Body of pancreas (tissue), 4 donors: ENCODE measurements at regions not wholly inside any gene's neighbourhood (a gene's known extent, or its start where the extent isn't known, plus 50 kb on each side); places are given as distances from the start of the nearest gene placed in this dataset.

Source experiments
- POLR2A ChIP-seq, 3 donors: fragments of 450-650 bp; IDR thresholded peaks; one replicate each; pipeline ENCODE4 v1.6.1; 2016; ENCODE audit warnings: antibody characterized with exemption in 3 of 3, mild to moderate bottlenecking in 2 of 3
- TF ChIP-seq, protein P1 (sequence below), 7 experiments: fragments of 450-650 bp in 4 of 7; fragments of 200-600 bp in 3 of 7; sonication (generic) in 3 of 7; IDR thresholded peaks; one replicate each; pipeline ENCODE4 v1.5.1; 2016 to 2019; ENCODE audit warnings: antibody characterized with exemption in 7 of 7

DNA sequence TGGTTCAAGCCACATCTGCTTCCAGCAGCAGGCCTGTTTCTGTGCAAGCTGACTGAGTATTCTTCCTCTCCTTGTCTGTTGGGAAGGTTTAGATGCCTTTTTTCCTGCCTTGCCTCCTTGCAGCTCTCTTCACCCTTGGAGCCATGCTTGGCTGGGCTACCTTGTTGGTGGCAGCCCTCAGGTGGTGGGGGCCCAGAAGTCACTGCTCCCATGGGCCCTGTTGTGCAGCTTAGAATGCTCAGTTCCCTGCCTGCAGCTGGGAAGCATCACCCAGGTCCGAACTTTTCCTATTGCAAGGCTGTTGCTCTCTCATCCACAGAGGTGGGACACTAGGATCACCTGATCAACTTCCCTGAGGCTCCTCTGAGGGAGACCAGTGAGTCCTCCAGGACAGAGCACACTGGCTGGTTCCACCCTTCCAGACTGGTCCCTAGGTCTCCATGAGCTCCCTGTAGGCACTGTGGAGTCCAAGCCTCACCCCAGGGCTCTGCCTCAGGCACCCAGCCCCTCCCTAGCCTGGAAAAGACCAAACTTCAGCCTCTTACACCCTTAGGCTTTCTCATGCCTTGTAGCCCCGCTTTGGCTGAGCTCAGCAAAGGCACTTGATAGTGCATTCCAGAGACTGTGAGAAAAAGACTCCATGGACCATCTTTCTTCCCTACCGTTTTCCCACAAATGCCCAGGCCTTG lies 219.3 kb upstream of the SH3BP4 start:
- TF ChIP-seq, protein P1, sequence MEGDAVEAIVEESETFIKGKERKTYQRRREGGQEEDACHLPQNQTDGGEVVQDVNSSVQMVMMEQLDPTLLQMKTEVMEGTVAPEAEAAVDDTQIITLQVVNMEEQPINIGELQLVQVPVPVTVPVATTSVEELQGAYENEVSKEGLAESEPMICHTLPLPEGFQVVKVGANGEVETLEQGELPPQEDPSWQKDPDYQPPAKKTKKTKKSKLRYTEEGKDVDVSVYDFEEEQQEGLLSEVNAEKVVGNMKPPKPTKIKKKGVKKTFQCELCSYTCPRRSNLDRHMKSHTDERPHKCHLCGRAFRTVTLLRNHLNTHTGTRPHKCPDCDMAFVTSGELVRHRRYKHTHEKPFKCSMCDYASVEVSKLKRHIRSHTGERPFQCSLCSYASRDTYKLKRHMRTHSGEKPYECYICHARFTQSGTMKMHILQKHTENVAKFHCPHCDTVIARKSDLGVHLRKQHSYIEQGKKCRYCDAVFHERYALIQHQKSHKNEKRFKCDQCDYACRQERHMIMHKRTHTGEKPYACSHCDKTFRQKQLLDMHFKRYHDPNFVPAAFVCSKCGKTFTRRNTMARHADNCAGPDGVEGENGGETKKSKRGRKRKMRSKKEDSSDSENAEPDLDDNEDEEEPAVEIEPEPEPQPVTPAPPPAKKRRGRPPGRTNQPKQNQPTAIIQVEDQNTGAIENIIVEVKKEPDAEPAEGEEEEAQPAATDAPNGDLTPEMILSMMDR (IDR thresholded peaks at IDR 0.05): no peak
- no peak for TF ChIP-seq POLR2A (IDR thresholded peaks at IDR 0.05)
